Stomach smooth muscle (tissue), 2 donors: ENCODE measurements at regions not wholly inside any gene's neighbourhood (a gene's known extent, or its start where the extent isn't known, plus 50 kb on each side); places are given as distances from the start of the nearest gene placed in this dataset.

Source experiments
- H3K27ac ChIP-seq: one replicate; pipeline ENCODE4 v1.7.0; 2013; ENCODE audit warnings: mild to moderate bottlenecking, low read length, inconsistent platforms
- H3K27me3 ChIP-seq, 2 donors: one replicate each; pipeline ENCODE4 v1.7.0; 2013; ENCODE audit warnings: low read length in 2 of 2; ENCODE audit not compliant: insufficient read depth in 2 of 2, control insufficient read depth in 1 of 2
- H3K36me3 ChIP-seq, 2 donors: one replicate each; pipeline ENCODE4 v1.7.0; 2013; ENCODE audit warnings: low read length in 2 of 2; ENCODE audit not compliant: control insufficient read depth in 2 of 2, insufficient read depth in 2 of 2
- H3K4me1 ChIP-seq: one replicate; pipeline ENCODE4 v1.7.0; 2013; ENCODE audit warnings: low read length; ENCODE audit not compliant: control insufficient read depth, insufficient read depth
- H3K4me3 ChIP-seq, 2 donors: one replicate each; pipeline ENCODE4 v1.7.0; 2013; ENCODE audit warnings: low read length in 2 of 2
- H3K9ac ChIP-seq, 2 donors: one replicate each; pipeline ENCODE4 v1.7.0; 2013; ENCODE audit warnings: low read length in 2 of 2, mild to moderate bottlenecking in 1 of 2
- H3K9me3 ChIP-seq, 2 donors: one replicate each; pipeline ENCODE4 v1.7.0; 2013; ENCODE audit warnings: low read length in 2 of 2; ENCODE audit not compliant: control insufficient read depth in 2 of 2
- donor health status: healthy.
- donor health status: Pancreatic carcinoma.

DNA sequence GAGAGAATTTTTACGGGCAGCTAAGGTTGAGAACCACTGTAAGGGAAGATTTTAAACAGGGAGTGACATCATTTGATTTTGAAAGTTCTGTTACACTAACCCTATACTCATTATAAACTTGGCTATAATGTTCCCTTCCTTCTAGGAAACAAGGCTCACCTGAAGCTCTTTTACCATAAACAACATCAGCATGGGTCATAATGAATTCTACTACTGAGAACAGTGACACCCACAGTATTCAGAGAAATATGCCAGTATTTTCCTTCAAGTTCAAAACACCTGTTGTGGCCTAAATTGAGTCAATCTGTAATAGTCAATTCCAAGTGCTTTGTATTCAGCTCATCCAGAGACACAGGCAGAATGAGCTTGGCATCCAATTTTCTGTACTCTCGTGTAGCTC lies 175.3 kb upstream of the STT3B start:
- Histone ChIP-seq H3K4me1 (no peaks in the 10 kb centered on the region), H3K27me3 (no peaks in the 10 kb centered on the region), H3K9me3 (no peaks in the 10 kb centered on the region), H3K4me3 (no peak overlapping the region), H3K9ac (no peak overlapping the region), H3K27ac (no peak overlapping the region), H3K36me3 (no peaks in the 10 kb centered on the region)

DNA sequence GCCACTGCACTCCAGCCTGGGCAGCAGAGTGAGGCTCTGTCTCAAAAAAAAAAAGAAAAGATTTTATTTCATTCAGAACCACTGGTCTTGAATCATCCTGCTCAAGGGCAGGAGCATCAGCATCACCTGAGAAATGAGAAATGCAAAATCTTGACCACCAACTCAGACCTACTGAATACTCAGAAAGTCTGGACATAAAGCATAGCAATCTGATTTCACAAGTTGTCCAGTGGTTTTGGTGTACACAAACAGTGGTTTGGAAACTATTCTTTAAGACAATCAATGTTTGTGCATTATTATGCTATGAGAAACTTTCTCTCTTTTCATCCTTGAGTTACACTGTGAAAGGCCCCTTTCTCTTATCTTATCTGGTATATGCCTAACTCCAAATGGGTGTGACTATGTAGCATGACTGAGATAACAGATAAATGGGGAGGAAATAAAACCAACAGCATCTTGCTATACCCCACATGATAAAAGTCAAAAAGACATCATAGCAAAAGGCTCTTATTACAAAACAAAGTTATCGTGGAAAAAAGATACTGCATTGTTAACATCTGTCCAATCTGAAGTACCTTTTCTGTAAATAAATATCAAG lies 174.2 kb upstream of the STT3B start:
- H3K27me3 ChIP-seq: no peaks in the 10 kb centered on the region

DNA sequence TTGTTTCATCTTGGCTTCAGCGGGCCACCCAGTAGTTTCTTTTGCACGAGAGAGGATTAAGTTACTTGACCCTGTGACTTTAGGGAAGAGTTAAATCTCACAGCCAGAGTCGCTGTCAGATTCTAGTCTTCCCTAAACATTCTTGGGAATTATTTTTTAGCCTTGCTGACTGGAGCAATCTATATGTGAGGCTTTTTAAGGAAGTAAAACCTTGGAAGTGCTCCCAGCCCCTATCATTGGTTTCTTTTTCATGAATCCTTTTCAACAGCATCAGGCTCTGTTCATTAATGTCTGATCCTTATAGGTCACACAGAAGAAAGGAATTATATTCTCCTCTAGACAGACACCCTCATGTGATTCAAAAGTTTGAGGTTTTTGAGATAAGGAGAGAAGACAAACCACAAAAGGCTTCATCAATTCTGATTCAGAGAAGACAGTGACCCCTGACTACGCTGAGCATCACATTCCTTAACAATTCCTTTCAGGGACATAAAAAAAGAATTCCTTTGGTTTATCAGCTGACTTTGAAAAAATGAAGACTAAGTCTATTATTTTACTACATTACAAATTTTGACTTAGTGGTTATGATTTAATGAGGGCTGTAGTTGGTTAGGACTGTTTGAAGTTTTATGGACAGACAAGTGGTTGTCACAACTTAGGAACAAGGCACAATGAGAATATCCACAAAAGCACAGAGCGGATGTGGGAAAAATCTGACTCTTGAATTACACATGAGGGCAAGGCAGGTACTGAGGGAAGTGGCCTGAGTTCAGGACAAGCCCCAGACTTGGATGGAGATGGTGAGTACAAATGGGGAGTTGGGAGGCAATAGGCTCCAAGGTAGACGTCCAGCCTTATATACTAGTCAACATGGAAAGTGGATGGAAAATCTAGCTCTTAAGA lies 171.1 kb upstream of the STT3B start:
- Histone ChIP-seq H3K27ac (no peak overlapping the region), H3K27me3 (no peaks in the 10 kb centered on the region), H3K9ac (no peak overlapping the region), H3K4me1 (no peaks in the 10 kb centered on the region), H3K36me3 (no peaks in the 10 kb centered on the region), H3K4me3 (no peak overlapping the region), H3K9me3 (no peaks in the 10 kb centered on the region)

More for the DNA sequence above, 174.2 kb upstream of the STT3B start:
- Histone ChIP-seq H3K4me1 (no peaks in the 10 kb centered on the region), H3K27ac (no peak overlapping the region), H3K9me3 (no peaks in the 10 kb centered on the region), H3K4me3 (no peak overlapping the region), H3K9ac (no peak overlapping the region), H3K36me3 (no peaks in the 10 kb centered on the region)

DNA sequence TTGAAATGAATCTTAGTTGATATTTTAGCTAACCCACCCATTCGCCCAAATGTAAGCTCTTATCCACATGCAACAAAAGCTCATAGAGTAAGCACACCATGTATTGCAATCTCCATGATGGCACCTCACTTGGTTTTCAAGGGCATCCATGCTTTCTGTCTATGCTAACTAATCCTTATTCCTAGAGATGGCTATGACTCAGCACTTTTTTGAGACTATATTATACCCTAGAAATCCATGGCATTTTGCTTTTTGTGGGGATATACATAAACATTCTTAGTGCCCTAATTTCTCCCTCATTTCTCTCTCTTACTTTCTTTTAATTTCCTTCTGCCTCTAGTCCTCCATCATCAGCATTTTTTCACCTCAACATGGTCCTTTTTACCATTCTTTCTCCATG lies 168.5 kb upstream of the STT3B start:
- Histone ChIP-seq H3K9me3 (no peaks in the 10 kb centered on the region), H3K9ac (no peak overlapping the region), H3K36me3 (no peaks in the 10 kb centered on the region), H3K27me3 (no peaks in the 10 kb centered on the region), H3K27ac (no peak overlapping the region), H3K4me1 (no peaks in the 10 kb centered on the region), H3K4me3 (no peak overlapping the region)

DNA sequence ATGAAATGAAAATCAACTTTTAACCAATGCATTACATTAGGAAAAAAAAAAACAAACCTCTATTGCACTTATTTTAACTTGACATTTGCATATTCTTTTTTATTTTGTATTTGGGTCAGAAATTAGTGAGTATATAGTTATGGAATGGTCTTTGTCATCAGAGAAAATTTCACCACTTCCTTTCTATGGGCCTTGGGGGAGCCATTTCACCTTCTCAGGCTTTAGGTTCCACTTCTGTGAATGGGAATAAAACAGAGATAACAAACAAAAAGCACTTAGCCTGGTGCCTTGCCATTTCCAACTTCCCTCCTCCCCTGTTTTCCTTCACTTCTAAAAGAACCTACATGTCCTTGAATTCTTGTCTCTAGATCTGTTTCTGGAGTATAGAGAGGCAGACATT lies 168.0 kb upstream of the STT3B start:
- Histone ChIP-seq H3K9me3 (no peaks in the 10 kb centered on the region), H3K4me3 (no peak overlapping the region), H3K4me1 (no peaks in the 10 kb centered on the region), H3K27me3 (no peaks in the 10 kb centered on the region), H3K36me3 (no peaks in the 10 kb centered on the region), H3K9ac (no peak overlapping the region), H3K27ac (no peak overlapping the region)

DNA sequence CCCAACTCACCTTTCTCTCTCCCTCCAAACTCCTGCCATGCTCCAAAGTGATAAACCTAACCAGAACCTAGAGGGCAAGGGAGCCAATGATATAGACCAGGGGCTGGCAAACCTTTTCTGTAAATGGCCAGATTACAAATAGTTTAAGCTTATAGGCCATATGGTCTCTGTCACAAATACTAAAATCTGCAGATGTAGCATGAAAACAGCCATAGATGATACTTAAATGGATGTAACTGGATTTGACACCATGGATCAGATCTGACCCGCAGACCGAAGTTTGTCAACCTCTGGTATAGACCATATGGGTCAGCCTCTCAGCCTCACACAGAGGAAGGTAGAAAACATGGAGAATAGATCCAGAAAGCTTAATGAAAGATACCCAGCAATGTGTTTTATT lies 165.2 kb upstream of the STT3B start:
- H3K9ac ChIP-seq: no peak overlapping the region
- H3K4me1 ChIP-seq: no peaks in the 10 kb centered on the region
- H3K4me3 ChIP-seq: no peak overlapping the region
- no peak overlapping the region for H3K27ac ChIP-seq
- no peaks in the 10 kb centered on the region for H3K27me3 ChIP-seq
- no peaks in the 10 kb centered on the region for H3K36me3 ChIP-seq
- H3K9me3 ChIP-seq: no peaks in the 10 kb centered on the region

DNA sequence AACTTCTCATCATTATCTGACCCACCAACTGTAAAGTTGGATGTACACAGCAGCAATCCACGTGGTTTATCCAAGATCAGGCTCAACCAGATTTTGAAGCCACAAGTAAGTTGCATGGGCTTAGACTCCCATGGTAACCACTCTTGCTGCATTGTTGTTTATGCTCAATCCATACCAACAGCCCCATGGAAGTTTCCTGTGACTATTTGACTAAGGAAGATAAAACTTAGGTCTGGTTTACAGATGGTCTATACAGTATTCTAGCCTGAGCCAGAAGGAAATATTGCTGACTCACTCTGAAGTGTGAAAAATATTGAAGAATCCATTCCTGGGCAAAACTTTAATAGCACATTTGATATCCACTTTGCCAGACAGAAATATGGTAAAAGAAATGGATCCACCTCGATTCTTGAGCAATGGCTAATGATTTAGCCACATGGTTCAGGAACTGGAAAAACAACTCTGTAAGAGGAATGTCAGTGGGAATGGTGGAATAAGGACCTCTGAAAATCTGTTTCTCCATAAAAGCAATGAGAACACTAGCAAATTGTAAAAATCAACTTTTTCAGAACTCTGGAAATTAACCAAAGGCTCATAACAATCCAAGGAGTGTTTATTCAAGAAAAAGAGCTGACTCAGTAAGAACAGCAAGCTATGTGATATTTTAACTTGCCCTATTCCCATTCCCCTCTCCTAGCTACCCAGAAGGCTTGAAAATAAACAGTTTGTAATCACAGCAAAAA lies 162.9 kb upstream of the STT3B start:
- Histone ChIP-seq H3K9ac (no peak overlapping the region), H3K27ac (no peak overlapping the region), H3K27me3 (no peaks in the 10 kb centered on the region), H3K9me3 (no peaks in the 10 kb centered on the region), H3K36me3 (no peaks in the 10 kb centered on the region), H3K4me1 (no peaks in the 10 kb centered on the region), H3K4me3 (no peak overlapping the region)

DNA sequence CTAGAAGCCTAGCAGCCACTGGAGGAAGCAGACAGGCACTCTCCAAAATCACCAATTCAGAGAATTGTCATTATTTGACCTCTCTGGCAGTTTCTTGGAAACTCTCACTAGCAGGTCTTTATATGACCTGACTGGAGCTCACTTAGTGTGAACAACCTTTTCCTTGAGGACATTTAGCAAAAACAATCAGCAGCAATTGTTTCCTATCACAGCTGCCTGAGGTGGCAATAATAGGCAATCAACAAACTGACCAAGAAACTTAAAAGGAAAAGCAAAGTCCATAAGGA lies 162.4 kb upstream of the STT3B start:
- Histone ChIP-seq H3K36me3 (no peaks in the 10 kb centered on the region), H3K4me3 (no peak overlapping the region), H3K27ac (no peak overlapping the region), H3K4me1 (no peaks in the 10 kb centered on the region), H3K27me3 (no peaks in the 10 kb centered on the region), H3K9ac (no peak overlapping the region), H3K9me3 (no peaks in the 10 kb centered on the region)

DNA sequence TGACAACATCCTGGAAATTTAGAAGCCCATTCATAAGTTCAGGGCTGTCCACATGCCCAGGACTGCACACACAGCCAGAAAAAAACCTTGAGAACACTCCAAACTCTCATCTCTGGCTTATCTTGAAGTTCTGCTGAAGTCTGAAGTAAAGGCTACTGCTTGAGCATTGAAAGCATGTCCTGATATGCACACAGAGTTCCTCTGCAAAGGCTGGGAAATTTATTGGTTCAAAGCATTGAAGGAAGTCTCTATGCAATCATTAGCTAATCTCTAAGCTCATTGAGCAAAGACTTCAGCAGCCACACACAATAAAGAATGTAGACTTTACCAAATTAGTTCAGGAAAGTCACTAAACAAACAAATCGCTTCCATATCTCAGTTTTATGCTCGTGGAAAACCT lies 162.0 kb upstream of the STT3B start:
- H3K4me3 ChIP-seq: no peak overlapping the region
- no peaks in the 10 kb centered on the region for H3K36me3 ChIP-seq
- H3K4me1 ChIP-seq: no peaks in the 10 kb centered on the region
- H3K27ac ChIP-seq: no peak overlapping the region
- no peaks in the 10 kb centered on the region for H3K9me3 ChIP-seq
- H3K9ac ChIP-seq: no peak overlapping the region
- no peaks in the 10 kb centered on the region for H3K27me3 ChIP-seq

DNA sequence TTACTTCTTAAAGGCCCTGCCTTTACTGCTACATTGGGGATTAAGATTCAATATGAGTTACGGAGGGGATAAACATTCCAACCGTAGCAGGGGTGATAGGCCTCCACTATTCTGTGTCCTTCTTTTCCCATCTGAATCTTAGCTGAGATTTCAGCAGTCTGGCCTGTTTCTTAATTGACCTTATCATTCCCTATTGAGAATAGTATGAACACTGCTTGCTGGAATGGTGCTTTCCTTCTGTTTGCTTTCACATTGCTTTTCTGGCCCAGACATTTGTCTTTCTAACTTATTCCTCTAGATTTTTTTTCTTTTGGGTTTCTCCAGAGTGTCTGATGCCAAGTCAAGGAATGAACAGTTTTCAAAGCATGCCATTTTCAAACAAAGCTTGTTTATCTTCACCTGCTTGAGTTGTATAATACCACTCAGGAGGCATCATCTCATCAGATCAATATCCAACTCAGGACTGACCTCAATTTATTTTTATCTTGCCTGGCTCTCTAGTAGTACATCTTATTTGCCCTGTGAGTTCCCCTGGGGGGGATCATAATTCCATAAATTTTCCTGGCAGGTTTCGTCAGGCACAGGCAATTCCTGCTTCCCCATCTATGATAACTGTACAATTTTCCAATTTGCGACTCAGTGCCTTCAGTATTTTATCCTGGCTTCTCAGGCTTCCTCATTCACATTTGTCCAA lies 161.1 kb upstream of the STT3B start:
- H3K27me3 ChIP-seq: no peaks in the 10 kb centered on the region
- H3K27ac ChIP-seq: no peak overlapping the region
- no peaks in the 10 kb centered on the region for H3K9me3 ChIP-seq
- H3K4me3 ChIP-seq: no peak overlapping the region
- H3K4me1 ChIP-seq: no peaks in the 10 kb centered on the region
- no peak overlapping the region for H3K9ac ChIP-seq
- no peaks in the 10 kb centered on the region for H3K36me3 ChIP-seq
